Astrocyte (in vitro differentiated cells and primary cell): ENCODE measurements at regions not wholly inside any gene's neighbourhood (a gene's known extent, or its start where the extent isn't known, plus 50 kb on each side); places are given as distances from the start of the nearest gene placed in this dataset.

ENCODE experiments used
- DNase-seq: peaks from one replicate; pipeline ENCODE4 v3.0.0-alpha.2; 2010; ENCODE audit warnings: low read depth
- FAIRE-seq: peaks from 2 replicates; lab custom pipeline; 2011; peaks lifted over from hg19 to GRCh38; lab: Jason Lieb, UNC
- H2AFZ ChIP-seq: 2 replicates; pipeline ENCODE4 v1.6.0; 2012; ENCODE audit warnings: low read depth, low read length, inconsistent platforms
- H3K27ac ChIP-seq: 2 replicates; pipeline ENCODE4 v1.5.1; 2011; ENCODE audit warnings: low read depth, low read length, inconsistent platforms
- H3K27me3 ChIP-seq: 2 replicates; pipeline ENCODE4 v1.6.0; 2011; ENCODE audit warnings: low read length, inconsistent platforms; ENCODE audit not compliant: insufficient read depth
- H3K36me3 ChIP-seq: 2 replicates; pipeline ENCODE4 v1.5.1; 2011; ENCODE audit warnings: low read length, inconsistent platforms; ENCODE audit not compliant: insufficient read depth
- H3K4me1 ChIP-seq: 2 replicates; pipeline ENCODE4 v1.5.1; 2011; ENCODE audit warnings: low read length, inconsistent platforms; ENCODE audit not compliant: insufficient read depth
- H3K4me2 ChIP-seq: 2 replicates; pipeline ENCODE4 v1.6.0; 2012; ENCODE audit warnings: low read length, inconsistent platforms
- H3K4me3 ChIP-seq: 2 replicates; pipeline ENCODE4 v1.5.1; 2011; ENCODE audit warnings: low read depth, mild to moderate bottlenecking, low read length, inconsistent platforms; ENCODE audit not compliant: insufficient read depth
- H3K79me2 ChIP-seq: 2 replicates; pipeline ENCODE4 v1.6.0; 2012; ENCODE audit warnings: mild to moderate bottlenecking, low read length, inconsistent platforms; ENCODE audit not compliant: insufficient read depth
- H3K9ac ChIP-seq: 2 replicates; pipeline ENCODE4 v1.6.0; 2012; ENCODE audit warnings: mild to moderate bottlenecking, low read length, inconsistent platforms
- H3K9me3 ChIP-seq: 2 replicates; pipeline ENCODE4 v1.5.1; 2012; ENCODE audit warnings: low read depth, mild to moderate bottlenecking, low read length, inconsistent platforms; ENCODE audit not compliant: insufficient read depth
- H4K20me1 ChIP-seq: 2 replicates; pipeline ENCODE4 v1.6.0; 2012; ENCODE audit warnings: low read length, inconsistent platforms; ENCODE audit not compliant: insufficient read depth
- H3K27ac Mint-ChIP-seq: one replicate; pipeline ENCODE4 v1.8.0; 2021; ENCODE audit warnings: mild to moderate bottlenecking, mixed read lengths; ENCODE audit not compliant: unreplicated experiment
- H3K27me3 Mint-ChIP-seq: one replicate; pipeline ENCODE4 v1.8.0; 2021; ENCODE audit warnings: low read depth, mixed read lengths; ENCODE audit not compliant: unreplicated experiment
- H3K36me3 Mint-ChIP-seq: one replicate; pipeline ENCODE4 v1.8.0; 2021; ENCODE audit warnings: low read depth, mixed read lengths; ENCODE audit not compliant: unreplicated experiment
- H3K4me1 Mint-ChIP-seq: one replicate; pipeline ENCODE4 v1.8.0; 2021; ENCODE audit warnings: low read depth, mixed read lengths; ENCODE audit not compliant: unreplicated experiment
- H3K4me3 Mint-ChIP-seq: one replicate; pipeline ENCODE4 v1.8.0; 2021; ENCODE audit warnings: mild to moderate bottlenecking, moderate library complexity, mixed read lengths; ENCODE audit not compliant: unreplicated experiment
- H3K9me3 Mint-ChIP-seq: one replicate; pipeline ENCODE4 v1.8.0; 2021; ENCODE audit warnings: mild to moderate bottlenecking, mixed read lengths; ENCODE audit not compliant: unreplicated experiment
- EZH2 ChIP-seq: IDR thresholded peaks from 2 replicates; pipeline ENCODE4 v1.6.1; 2012; ENCODE audit warnings: mild to moderate bottlenecking, low read length, inconsistent platforms; ENCODE audit not compliant: insufficient read depth
- TF ChIP-seq, protein P1 (sequence below): IDR thresholded peaks from 2 replicates; pipeline ENCODE4 v1.5.1; 2011; ENCODE audit warnings: low read depth, mild to moderate bottlenecking, inconsistent platforms, low read length, moderate library complexity; ENCODE audit not compliant: insufficient read depth

DNA sequence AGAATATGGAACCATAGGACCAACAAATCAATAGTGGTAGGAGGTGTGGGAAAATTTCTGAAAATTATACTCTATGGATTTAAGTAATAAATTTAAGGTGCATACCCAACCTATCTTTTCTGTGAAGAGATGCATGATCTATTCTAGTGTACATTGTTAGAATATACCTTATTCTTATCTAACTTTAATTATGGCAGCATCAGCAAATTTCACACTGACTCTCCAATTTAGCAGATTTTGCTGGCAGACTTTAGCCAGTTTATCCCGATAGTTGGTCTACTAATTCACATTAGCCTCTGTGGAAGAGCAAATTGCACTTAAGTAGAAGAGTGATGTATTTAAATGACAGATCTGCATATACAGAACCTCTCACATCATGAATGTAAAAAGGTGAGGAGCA, 400.0 kb downstream of the PLA2G4A start:
- no peak for FAIRE-seq

DNA sequence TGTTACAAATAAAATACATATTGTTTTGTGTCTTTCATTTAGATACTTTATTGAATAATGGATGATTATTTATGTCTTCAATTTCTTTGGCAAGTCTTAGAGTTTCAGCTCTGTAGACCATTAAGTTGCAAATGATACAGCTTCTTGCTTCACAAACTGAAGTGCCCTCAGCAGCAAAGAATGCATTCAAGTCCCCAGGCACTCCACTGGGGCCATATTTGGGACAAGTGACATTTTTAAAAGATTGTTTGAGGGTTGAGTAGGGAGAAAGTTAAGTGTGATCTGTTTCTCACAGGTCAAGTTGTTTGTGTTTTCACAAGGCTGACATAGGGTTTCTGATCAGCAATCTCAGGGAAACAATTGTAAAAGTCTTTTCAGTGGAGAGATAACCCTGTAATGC, 400.7 kb downstream of the PLA2G4A start:
- Mint-ChIP-seq H3K27me3 (no peaks in the 10 kb centered on the region), H3K4me3 (no peak overlapping the region), H3K4me1 (no peaks in the 10 kb centered on the region), H3K9me3 (no peaks in the 10 kb centered on the region), H3K36me3 (peaks cover 1% of the 10 kb centered on the region), H3K27ac (no peak overlapping the region)
- Histone ChIP-seq H3K4me2 (no peak overlapping the region), H3K9me3 (no peaks in the 10 kb centered on the region), H3K4me1 (no peaks in the 10 kb centered on the region), H4K20me1 (no peaks in the 10 kb centered on the region), H3K27me3 (no peaks in the 10 kb centered on the region), H2AFZ (no peak overlapping the region), H3K4me3 (no peak overlapping the region), H3K27ac (no peak overlapping the region), H3K9ac (no peak overlapping the region), H3K36me3 (no peaks in the 10 kb centered on the region), H3K79me2 (no peaks in the 10 kb centered on the region)
- FAIRE-seq (no peak), DNase-seq (no peak)
- TF ChIP-seq, protein P1, sequence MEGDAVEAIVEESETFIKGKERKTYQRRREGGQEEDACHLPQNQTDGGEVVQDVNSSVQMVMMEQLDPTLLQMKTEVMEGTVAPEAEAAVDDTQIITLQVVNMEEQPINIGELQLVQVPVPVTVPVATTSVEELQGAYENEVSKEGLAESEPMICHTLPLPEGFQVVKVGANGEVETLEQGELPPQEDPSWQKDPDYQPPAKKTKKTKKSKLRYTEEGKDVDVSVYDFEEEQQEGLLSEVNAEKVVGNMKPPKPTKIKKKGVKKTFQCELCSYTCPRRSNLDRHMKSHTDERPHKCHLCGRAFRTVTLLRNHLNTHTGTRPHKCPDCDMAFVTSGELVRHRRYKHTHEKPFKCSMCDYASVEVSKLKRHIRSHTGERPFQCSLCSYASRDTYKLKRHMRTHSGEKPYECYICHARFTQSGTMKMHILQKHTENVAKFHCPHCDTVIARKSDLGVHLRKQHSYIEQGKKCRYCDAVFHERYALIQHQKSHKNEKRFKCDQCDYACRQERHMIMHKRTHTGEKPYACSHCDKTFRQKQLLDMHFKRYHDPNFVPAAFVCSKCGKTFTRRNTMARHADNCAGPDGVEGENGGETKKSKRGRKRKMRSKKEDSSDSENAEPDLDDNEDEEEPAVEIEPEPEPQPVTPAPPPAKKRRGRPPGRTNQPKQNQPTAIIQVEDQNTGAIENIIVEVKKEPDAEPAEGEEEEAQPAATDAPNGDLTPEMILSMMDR: no peak
- TF ChIP-seq EZH2: no peak

More for the DNA sequence above, 400.0 kb downstream of the PLA2G4A start:
- DNase-seq: no peak
- Histone ChIP-seq H3K4me2 (no peak overlapping the region), H3K9me3 (no peaks in the 10 kb centered on the region), H3K27me3 (no peaks in the 10 kb centered on the region), H3K79me2 (no peaks in the 10 kb centered on the region), H3K4me3 (no peak overlapping the region), H3K36me3 (no peaks in the 10 kb centered on the region), H4K20me1 (no peaks in the 10 kb centered on the region), H3K27ac (no peak overlapping the region), H3K9ac (no peak overlapping the region), H3K4me1 (no peaks in the 10 kb centered on the region), H2AFZ (no peak overlapping the region)
- no peak overlapping the region for H3K27ac Mint-ChIP-seq
- TF ChIP-seq, protein P1: no peak
- TF ChIP-seq EZH2: no peak
- H3K4me1 Mint-ChIP-seq: no peaks in the 10 kb centered on the region
- H3K4me3 Mint-ChIP-seq: no peak overlapping the region
- peaks cover 1% of the 10 kb centered on the region for H3K36me3 Mint-ChIP-seq
- H3K9me3 Mint-ChIP-seq: no peaks in the 10 kb centered on the region
- no peaks in the 10 kb centered on the region for H3K27me3 Mint-ChIP-seq

DNA sequence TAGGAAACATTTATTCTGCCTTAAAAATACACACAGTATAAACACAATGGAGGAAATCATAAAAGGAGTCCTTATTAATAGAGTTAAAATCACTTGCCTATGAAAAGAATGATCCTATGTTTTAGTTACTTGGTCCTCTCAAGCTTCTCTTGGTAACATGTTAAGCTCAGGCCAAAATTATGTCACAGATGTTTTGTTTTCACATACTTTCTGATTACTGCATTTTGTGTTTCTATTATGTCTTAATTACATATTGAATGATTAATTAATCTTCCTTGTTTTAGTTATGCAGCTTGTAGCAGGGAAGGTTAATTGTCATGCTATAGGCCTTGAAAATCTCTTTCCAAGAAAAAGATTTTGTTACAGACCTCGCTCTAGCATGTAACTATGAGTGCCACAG, 406.0 kb downstream of the PLA2G4A start:
- DNase-seq: no peak
- H3K4me2 ChIP-seq: no peak overlapping the region
- no peak overlapping the region for H3K9ac ChIP-seq
- no peak overlapping the region for H3K27ac Mint-ChIP-seq
- no peak for FAIRE-seq
- no peak overlapping the region for H3K27ac ChIP-seq
- peaks cover 4% of the 10 kb centered on the region for H3K4me1 Mint-ChIP-seq
- H4K20me1 ChIP-seq: no peaks in the 10 kb centered on the region
- H3K4me3 ChIP-seq: no peak overlapping the region
- no peaks in the 10 kb centered on the region for H3K9me3 Mint-ChIP-seq
- no peaks in the 10 kb centered on the region for H3K36me3 ChIP-seq
- no peaks in the 10 kb centered on the region for H3K9me3 ChIP-seq
- peaks cover 1% of the 10 kb centered on the region for H3K36me3 Mint-ChIP-seq
- H3K4me1 ChIP-seq: no peaks in the 10 kb centered on the region
- TF ChIP-seq EZH2: no peak
- TF ChIP-seq, protein P1: no peak
- no peaks in the 10 kb centered on the region for H3K27me3 Mint-ChIP-seq
- H2AFZ ChIP-seq: no peak overlapping the region
- H3K79me2 ChIP-seq: no peaks in the 10 kb centered on the region
- no peak overlapping the region for H3K4me3 Mint-ChIP-seq
- H3K27me3 ChIP-seq: no peaks in the 10 kb centered on the region
